ENCODE measurements at regions not wholly inside any gene's neighbourhood (a gene's known extent, or its start where the extent isn't known, plus 50 kb on each side); places are given as distances from the start of the nearest gene placed in this dataset.
"Not testable (repeated sequence)": the region's sequence is repeated elsewhere in the genome, so short reads cannot be mapped to it uniquely, and the experiment has no call there.

GRCh38 chr14:21768875-21769257 lies 95.2 kb upstream of the OR4E1 start:
- DNase-seq (ENCODE audit: low spot score in 2 of 2): no peak
- no peaks in the 10 kb centered on the region for H3K4me1 ChIP-seq
- intact Hi-C loops (cut with DNase I; ENCODE audit: low total_unique reads): no loop called here
- no peaks in the 10 kb centered on the region for H3K27me3 ChIP-seq
- no peak overlapping the region for H3K27ac ChIP-seq
- H3K36me3 ChIP-seq: no peaks in the 10 kb centered on the region
- H3K9me3 ChIP-seq: no peaks in the 10 kb centered on the region
- H3K4me3 ChIP-seq: no peak overlapping the region
- no peak for TF ChIP-seq POLR2A (IDR thresholded peaks at IDR 0.05)
- TF ChIP-seq POLR2AphosphoS5 (IDR thresholded peaks at IDR 0.05): no peak
- TF ChIP-seq, protein P1, sequence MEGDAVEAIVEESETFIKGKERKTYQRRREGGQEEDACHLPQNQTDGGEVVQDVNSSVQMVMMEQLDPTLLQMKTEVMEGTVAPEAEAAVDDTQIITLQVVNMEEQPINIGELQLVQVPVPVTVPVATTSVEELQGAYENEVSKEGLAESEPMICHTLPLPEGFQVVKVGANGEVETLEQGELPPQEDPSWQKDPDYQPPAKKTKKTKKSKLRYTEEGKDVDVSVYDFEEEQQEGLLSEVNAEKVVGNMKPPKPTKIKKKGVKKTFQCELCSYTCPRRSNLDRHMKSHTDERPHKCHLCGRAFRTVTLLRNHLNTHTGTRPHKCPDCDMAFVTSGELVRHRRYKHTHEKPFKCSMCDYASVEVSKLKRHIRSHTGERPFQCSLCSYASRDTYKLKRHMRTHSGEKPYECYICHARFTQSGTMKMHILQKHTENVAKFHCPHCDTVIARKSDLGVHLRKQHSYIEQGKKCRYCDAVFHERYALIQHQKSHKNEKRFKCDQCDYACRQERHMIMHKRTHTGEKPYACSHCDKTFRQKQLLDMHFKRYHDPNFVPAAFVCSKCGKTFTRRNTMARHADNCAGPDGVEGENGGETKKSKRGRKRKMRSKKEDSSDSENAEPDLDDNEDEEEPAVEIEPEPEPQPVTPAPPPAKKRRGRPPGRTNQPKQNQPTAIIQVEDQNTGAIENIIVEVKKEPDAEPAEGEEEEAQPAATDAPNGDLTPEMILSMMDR (IDR thresholded peaks at IDR 0.05): no peak

GRCh38 chr14:21768116-21768874 lies 94.7 kb upstream of the OR4E1 start:
- H3K9me3 ChIP-seq: no peaks in the 10 kb centered on the region
- no peak overlapping the region for H3K4me3 ChIP-seq
- no peak overlapping the region for H3K27ac ChIP-seq
- no peaks in the 10 kb centered on the region for H3K27me3 ChIP-seq
- no peaks in the 10 kb centered on the region for H3K36me3 ChIP-seq
- intact Hi-C loops (cut with DNase I; ENCODE audit: low total_unique reads): no loop called here
- no peak for DNase-seq (ENCODE audit: low spot score in 2 of 2)
- no peak for TF ChIP-seq POLR2A (IDR thresholded peaks at IDR 0.05)
- TF ChIP-seq, protein P1 (IDR thresholded peaks at IDR 0.05): peak in 1 of 3 donors; percentile 16
- H3K4me1 ChIP-seq: no peaks in the 10 kb centered on the region

DNA sequence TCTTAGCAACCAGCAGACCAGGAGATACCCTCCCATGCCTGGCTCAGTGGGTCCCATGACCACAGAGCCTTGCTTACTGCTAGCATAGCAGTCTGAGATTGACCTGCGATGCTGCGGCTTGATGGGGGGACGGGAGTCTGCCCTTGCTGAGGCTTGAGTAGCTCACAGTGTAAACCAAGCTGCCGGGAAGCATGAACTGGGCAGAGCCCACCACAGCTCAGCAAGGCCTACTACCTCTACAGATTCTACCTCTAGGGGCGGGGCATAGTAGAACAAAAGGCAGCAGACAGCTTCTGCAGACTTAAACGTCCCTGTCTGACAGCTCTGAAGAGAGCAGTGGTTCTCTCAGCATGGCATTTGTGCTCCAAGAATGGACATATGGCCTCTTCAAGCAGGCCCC lies 86.7 kb upstream of the OR4E1 start:
- H3K4me1 ChIP-seq; H3K27me3 ChIP-seq; DNase-seq (ENCODE audit: low spot score in 2 of 2); H3K4me3 ChIP-seq; H3K36me3 ChIP-seq; H3K27ac ChIP-seq; H3K9me3 ChIP-seq; intact Hi-C loops (cut with DNase I; ENCODE audit: low total_unique reads): not testable (repeated sequence)

GRCh38 chr14:21749306-21749868 lies 75.8 kb upstream of the OR4E1 start:
- intact Hi-C loops (cut with DNase I; ENCODE audit: low total_unique reads): no loop called here
- H3K27ac ChIP-seq: no peak overlapping the region
- H3K36me3 ChIP-seq: no peaks in the 10 kb centered on the region
- TF ChIP-seq POLR2A (IDR thresholded peaks at IDR 0.05): no peak
- TF ChIP-seq POLR2AphosphoS5 (IDR thresholded peaks at IDR 0.05): no peak
- TF ChIP-seq, protein P1 (IDR thresholded peaks at IDR 0.05): no peak
- H3K27me3 ChIP-seq: no peaks in the 10 kb centered on the region
- H3K4me3 ChIP-seq: no peak overlapping the region
- H3K9me3 ChIP-seq: no peaks in the 10 kb centered on the region
- no peaks in the 10 kb centered on the region for H3K4me1 ChIP-seq
- DNase-seq (ENCODE audit: low spot score in 2 of 2): no peak

DNA sequence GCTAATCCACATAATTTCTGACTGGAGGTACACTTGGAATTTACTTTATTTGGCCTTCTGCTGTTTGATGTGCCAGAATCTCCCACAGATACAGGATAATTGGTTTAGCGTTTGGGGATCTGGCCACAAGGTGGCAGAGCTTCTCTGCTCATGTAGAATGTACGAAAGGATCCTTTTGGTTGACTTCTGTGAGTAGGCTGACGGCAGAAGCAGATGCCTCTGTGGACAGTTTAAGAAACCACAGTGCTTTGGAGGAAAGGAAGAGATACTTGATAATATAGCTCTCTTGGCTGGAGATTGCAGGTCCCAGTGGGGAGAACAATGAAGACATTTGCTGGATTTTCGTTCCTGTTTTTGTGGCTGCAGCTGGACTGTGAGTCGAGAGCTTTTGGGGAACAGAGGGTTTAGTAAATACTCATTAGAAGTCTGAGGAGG lies 75.3 kb upstream of the OR4E1 start:
- H3K4me1 ChIP-seq: no peaks in the 10 kb centered on the region
- H3K4me3 ChIP-seq: no peak overlapping the region
- TF ChIP-seq POLR2AphosphoS5 (IDR thresholded peaks at IDR 0.05): no peak
- TF ChIP-seq, protein P1 (IDR thresholded peaks at IDR 0.05): peak in 2 of 3 donors; percentile 29 to 32
- H3K27ac ChIP-seq: no peak overlapping the region
- no peaks in the 10 kb centered on the region for H3K27me3 ChIP-seq
- no peaks in the 10 kb centered on the region for H3K9me3 ChIP-seq
- H3K36me3 ChIP-seq: no peaks in the 10 kb centered on the region
- DNase-seq (ENCODE audit: low spot score in 2 of 2): no peak
- intact Hi-C loops (cut with DNase I; ENCODE audit: low total_unique reads): no loop called here
